Adrenal gland (tissue), 5 donors: ENCODE measurements at regions not wholly inside any gene's neighbourhood (a gene's known extent, or its start where the extent isn't known, plus 50 kb on each side); places are given as distances from the start of the nearest gene placed in this dataset.

Experiments
- CTCF ChIP-seq, 6 experiments: fragments of 450-650 bp in 4 of 6; fragments of 200-600 bp in 2 of 6; sonication (generic) in 1 of 6; IDR thresholded peaks; 1 replicate in 5 of 6; 2 replicates in 1 of 6; pipeline versions ENCODE4 v1.5.1 to v1.8.0; 2016 to 2021; ENCODE audit warnings: antibody characterized with exemption in 6 of 6, mild to moderate bottlenecking in 2 of 6, moderate library complexity in 1 of 6
- POLR2A ChIP-seq, 2 donors: fragments of 450-650 bp; IDR thresholded peaks; one replicate each; pipeline ENCODE4 v1.6.1; 2017; ENCODE audit warnings: antibody characterized with exemption in 2 of 2, mild to moderate bottlenecking in 2 of 2, moderate library complexity in 1 of 2
- donor health status: DM: no; HTN: no; CAD: no.

- TF ChIP-seq POLR2A (IDR thresholded peaks at IDR 0.05): no peak
- no peak for TF ChIP-seq CTCF (IDR thresholded peaks at IDR 0.05)
These were observed 1390.7 kb downstream of the FSCB start for GRCh38 chr14:43116341-43116740.
